Inflammatory macrophage treated with lipopolysaccharide for 4 hours (primary cell): ENCODE measurements at regions not wholly inside any gene's neighbourhood (a gene's known extent, or its start where the extent isn't known, plus 50 kb on each side); places are given as distances from the start of the nearest gene placed in this dataset.

ENCODE experiments used
- DNase-seq: peaks from one replicate; pipeline ENCODE4 v3.0.0-alpha.2; 2020

GRCh38 chr3:84885199-84885882 is 73.4 kb upstream of the CADM2 start:
- no peak for DNase-seq

- DNase-seq: no peak
Measured at GRCh38 chr3:84891851-84892250, 66.9 kb upstream of the CADM2 start.

GRCh38 chr3:84893211-84893610 is 65.6 kb upstream of the CADM2 start:
- DNase-seq: no peak

- DNase-seq: no peak
Measured at GRCh38 chr3:84904212-84904611, 54.6 kb upstream of the CADM2 start.

GRCh38 chr3:84904816-84905555 is 53.8 kb upstream of the CADM2 start:
- DNase-seq: no peak

GRCh38 chr3:84905556-84905920 is 53.3 kb upstream of the CADM2 start:
- DNase-seq: no peak

- no peak for DNase-seq
Measured at GRCh38 chr3:84906065-84906464, 52.7 kb upstream of the CADM2 start.
